ENCODE measurements at regions not wholly inside any gene's neighbourhood (a gene's known extent, or its start where the extent isn't known, plus 50 kb on each side); places are given as distances from the start of the nearest gene placed in this dataset.

GRCh38 chr4:159555873-159556272 lies 453.0 kb downstream of the RAPGEF2 start:
- TF ChIP-seq SRF (IDR thresholded peaks at IDR 0.05; ENCODE audit: low read depth, low read length) (no peak), ZSCAN20 (CRISPR knock-in tag; IDR thresholded peaks at IDR 0.05; ENCODE audit: borderline replicate concordance) (no peak), NKX3-1 (CRISPR knock-in tag; IDR thresholded peaks at IDR 0.05) (no peak), ZBTB40 (IDR thresholded peaks at IDR 0.05) (no peak), ZBTB40 (CRISPR knock-in tag; IDR thresholded peaks at IDR 0.05) (no peak), FOXK2 (IDR thresholded peaks at IDR 0.05) (no peak), HDAC1 (CRISPR knock-in tag; IDR thresholded peaks at IDR 0.05) (no peak)
- TF ChIP-seq, protein P1, sequence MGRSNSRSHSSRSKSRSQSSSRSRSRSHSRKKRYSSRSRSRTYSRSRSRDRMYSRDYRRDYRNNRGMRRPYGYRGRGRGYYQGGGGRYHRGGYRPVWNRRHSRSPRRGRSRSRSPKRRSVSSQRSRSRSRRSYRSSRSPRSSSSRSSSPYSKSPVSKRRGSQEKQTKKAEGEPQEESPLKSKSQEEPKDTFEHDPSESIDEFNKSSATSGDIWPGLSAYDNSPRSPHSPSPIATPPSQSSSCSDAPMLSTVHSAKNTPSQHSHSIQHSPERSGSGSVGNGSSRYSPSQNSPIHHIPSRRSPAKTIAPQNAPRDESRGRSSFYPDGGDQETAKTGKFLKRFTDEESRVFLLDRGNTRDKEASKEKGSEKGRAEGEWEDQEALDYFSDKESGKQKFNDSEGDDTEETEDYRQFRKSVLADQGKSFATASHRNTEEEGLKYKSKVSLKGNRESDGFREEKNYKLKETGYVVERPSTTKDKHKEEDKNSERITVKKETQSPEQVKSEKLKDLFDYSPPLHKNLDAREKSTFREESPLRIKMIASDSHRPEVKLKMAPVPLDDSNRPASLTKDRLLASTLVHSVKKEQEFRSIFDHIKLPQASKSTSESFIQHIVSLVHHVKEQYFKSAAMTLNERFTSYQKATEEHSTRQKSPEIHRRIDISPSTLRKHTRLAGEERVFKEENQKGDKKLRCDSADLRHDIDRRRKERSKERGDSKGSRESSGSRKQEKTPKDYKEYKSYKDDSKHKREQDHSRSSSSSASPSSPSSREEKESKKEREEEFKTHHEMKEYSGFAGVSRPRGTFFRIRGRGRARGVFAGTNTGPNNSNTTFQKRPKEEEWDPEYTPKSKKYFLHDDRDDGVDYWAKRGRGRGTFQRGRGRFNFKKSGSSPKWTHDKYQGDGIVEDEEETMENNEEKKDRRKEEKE (IDR thresholded peaks at IDR 0.05), result no peak
- no peaks in the 10 kb centered on the region for H3K36me3 ChIP-seq (replicated peaks in 1 of 2; ENCODE audit: control insufficient read depth in 1 of 2, insufficient read depth in 2 of 2, low read length in 2 of 2)
- H3K4me1 ChIP-seq (ENCODE audit: insufficient read depth, low read length), result no peaks in the 10 kb centered on the region
- no peak overlapping the region for H3K9ac ChIP-seq (ENCODE audit: insufficient read depth, low read depth, low read length)
- in situ Hi-C loops (cut with HindIII; ENCODE audit: extremely low pct_ligation_motif_present, low pct_unique_long_range_greater_than_20kb), result no loop called here
- no peaks in the 10 kb centered on the region for H4K20me1 ChIP-seq (ENCODE audit: insufficient read depth, low read length)
- POLR2A ChIA-PET, result no interaction called here
- no peak overlapping the region for H2AFZ ChIP-seq (ENCODE audit: low read length)
- no peak overlapping the region for H3K4me3 ChIP-seq (replicated peaks in 1 of 3; ENCODE audit: insufficient read depth in 1 of 3, low read depth in 2 of 3, low read length in 3 of 3)
- CTCF ChIA-PET (ENCODE audit: low intra/inter-chr PET ratio, low total read pairs), result no interaction called here
- BruUV-seq (replicated peaks), result no TSS peak
- no peaks in the 10 kb centered on the region for H3K79me2 ChIP-seq (ENCODE audit: insufficient read depth, low read length)
- H3K27ac ChIP-seq (ENCODE audit: extremely low read length, insufficient read depth, low read length), result no peak overlapping the region
- H3K27me3 ChIP-seq (ENCODE audit: control insufficient read depth in 1 of 2, insufficient read depth in 2 of 2, low read length in 2 of 2), result no peaks in the 10 kb centered on the region
- DNase-seq (ENCODE audit: low spot score) (no peak), FAIRE-seq (no peak), ATAC-seq (no peak)
- intact Hi-C loops (cut with micrococcal nuclease; ENCODE audit: unreplicated experiment), result no loop called here
- H3K4me2 ChIP-seq (ENCODE audit: low read depth, low read length), result no peak overlapping the region
- H3K9me3 ChIP-seq (ENCODE audit: low read length), result no peaks in the 10 kb centered on the region
